Esophagus squamous epithelium (tissue), 4 donors: ENCODE measurements at regions not wholly inside any gene's neighbourhood (a gene's known extent, or its start where the extent isn't known, plus 50 kb on each side); places are given as distances from the start of the nearest gene placed in this dataset.

ENCODE experiments used
- POLR2A ChIP-seq, 4 donors: fragments of 450-650 bp; IDR thresholded peaks; one replicate each; pipeline ENCODE4 v1.6.1; 2017; ENCODE audit warnings: antibody characterized with exemption in 4 of 4, mild to moderate bottlenecking in 4 of 4, moderate library complexity in 3 of 4
- TF ChIP-seq, protein P1 (sequence below), 6 experiments: fragments of 450-650 bp in 4 of 6; fragments of 200-600 bp in 2 of 6; sonication (generic) in 2 of 6; IDR thresholded peaks; one replicate each; pipeline ENCODE4 v1.5.1; 2016 to 2019; ENCODE audit warnings: antibody characterized with exemption in 6 of 6, mild to moderate bottlenecking in 4 of 6, moderate library complexity in 4 of 6

- no peak for TF ChIP-seq POLR2A (IDR thresholded peaks at IDR 0.05)
- TF ChIP-seq, protein P1, sequence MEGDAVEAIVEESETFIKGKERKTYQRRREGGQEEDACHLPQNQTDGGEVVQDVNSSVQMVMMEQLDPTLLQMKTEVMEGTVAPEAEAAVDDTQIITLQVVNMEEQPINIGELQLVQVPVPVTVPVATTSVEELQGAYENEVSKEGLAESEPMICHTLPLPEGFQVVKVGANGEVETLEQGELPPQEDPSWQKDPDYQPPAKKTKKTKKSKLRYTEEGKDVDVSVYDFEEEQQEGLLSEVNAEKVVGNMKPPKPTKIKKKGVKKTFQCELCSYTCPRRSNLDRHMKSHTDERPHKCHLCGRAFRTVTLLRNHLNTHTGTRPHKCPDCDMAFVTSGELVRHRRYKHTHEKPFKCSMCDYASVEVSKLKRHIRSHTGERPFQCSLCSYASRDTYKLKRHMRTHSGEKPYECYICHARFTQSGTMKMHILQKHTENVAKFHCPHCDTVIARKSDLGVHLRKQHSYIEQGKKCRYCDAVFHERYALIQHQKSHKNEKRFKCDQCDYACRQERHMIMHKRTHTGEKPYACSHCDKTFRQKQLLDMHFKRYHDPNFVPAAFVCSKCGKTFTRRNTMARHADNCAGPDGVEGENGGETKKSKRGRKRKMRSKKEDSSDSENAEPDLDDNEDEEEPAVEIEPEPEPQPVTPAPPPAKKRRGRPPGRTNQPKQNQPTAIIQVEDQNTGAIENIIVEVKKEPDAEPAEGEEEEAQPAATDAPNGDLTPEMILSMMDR (IDR thresholded peaks at IDR 0.05) = no peak
Measured at GRCh38 chrX:97907791-97908190, 1024.1 kb downstream of the RPA4 start.
